Bronchial epithelial cell (primary cell): ENCODE measurements at regions not wholly inside any gene's neighbourhood (a gene's known extent, or its start where the extent isn't known, plus 50 kb on each side); places are given as distances from the start of the nearest gene placed in this dataset.

Experiments used
- DNase-seq: peaks from one replicate; pipeline ENCODE4 v3.0.0-alpha.2; 2010; ENCODE audit warnings: low read depth
- FAIRE-seq: peaks from 2 replicates; lab custom pipeline; 2011; peaks lifted over from hg19 to GRCh38; lab: Jason Lieb, UNC
- H3K27me3 ChIP-seq: 2 replicates; pipeline ENCODE4 v1.5.1; 2011; ENCODE audit warnings: low read length; ENCODE audit not compliant: control insufficient read depth, insufficient read depth
- H3K36me3 ChIP-seq: 2 replicates; pipeline ENCODE4 v1.5.1; 2011; ENCODE audit warnings: low read length; ENCODE audit not compliant: control insufficient read depth, insufficient read depth
- H3K4me3 ChIP-seq: 2 replicates; pipeline ENCODE4 v1.5.1; 2011; ENCODE audit warnings: mild to moderate bottlenecking, low read depth, low read length, control low read depth
- CTCF ChIP-seq: IDR thresholded peaks from 2 replicates; pipeline ENCODE4 v1.5.1; 2011; ENCODE audit warnings: mild to moderate bottlenecking, moderate library complexity, low read length, control low read depth, inconsistent platforms; ENCODE audit not compliant: insufficient read depth, severe bottlenecking

GRCh38 chr9:90032296-90033027, 427.6 kb downstream of the GADD45G start:
- H3K36me3 ChIP-seq, result no peaks in the 10 kb centered on the region
- H3K27me3 ChIP-seq, result no peaks in the 10 kb centered on the region
- no peak overlapping the region for H3K4me3 ChIP-seq
- FAIRE-seq (no peak), DNase-seq (peak; percentile 61)
- no peak for TF ChIP-seq CTCF

GRCh38 chr9:90033028-90033650, 428.3 kb downstream of the GADD45G start:
- DNase-seq, result no peak
- peak; percentile 55 for FAIRE-seq
- Histone ChIP-seq H3K36me3 (no peaks in the 10 kb centered on the region), H3K4me3 (no peak overlapping the region), H3K27me3 (no peaks in the 10 kb centered on the region)
- no peak for TF ChIP-seq CTCF

- no peak overlapping the region for H3K4me3 ChIP-seq
- DNase-seq (peak; percentile 40), FAIRE-seq (no peak)
- H3K27me3 ChIP-seq, result no peaks in the 10 kb centered on the region
- TF ChIP-seq CTCF, result no peak
- H3K36me3 ChIP-seq, result no peaks in the 10 kb centered on the region
Observed at GRCh38 chr9:90034071-90034470, 429.3 kb downstream of the GADD45G start.

- DNase-seq (no peak), FAIRE-seq (no peak)
- no peaks in the 10 kb centered on the region for H3K27me3 ChIP-seq
- no peak for TF ChIP-seq CTCF
- H3K36me3 ChIP-seq, result no peaks in the 10 kb centered on the region
- H3K4me3 ChIP-seq, result no peak overlapping the region
Observed at GRCh38 chr9:90035471-90035870, 430.7 kb downstream of the GADD45G start.

- FAIRE-seq (no peak), DNase-seq (no peak)
- H3K27me3 ChIP-seq, result no peaks in the 10 kb centered on the region
- no peak for TF ChIP-seq CTCF
- H3K4me3 ChIP-seq, result no peak overlapping the region
- no peaks in the 10 kb centered on the region for H3K36me3 ChIP-seq
Observed at GRCh38 chr9:90037146-90037797, 432.5 kb downstream of the GADD45G start.
